Gastrocnemius medialis (tissue), 4 donors: ENCODE measurements at regions not wholly inside any gene's neighbourhood (a gene's known extent, or its start where the extent isn't known, plus 50 kb on each side); places are given as distances from the start of the nearest gene placed in this dataset.

Experiments
- ATAC-seq, 2 donors: fragments of 150-250 bp; one replicate each; pipeline ENCODE4 v1.9.1; 2016
- DNase-seq, 2 donors: peaks; one replicate each; pipeline ENCODE4 v3.0.0-alpha.2; 2019
- H3K27ac ChIP-seq, 4 donors: fragments of 200-600 bp; sonication (generic); 1 replicate in 1 of 4; 2 replicates in 3 of 4; pipeline ENCODE4 v1.5.1; 2016 to 2018; ENCODE audit warnings: mild to moderate bottlenecking in 2 of 4, moderate library complexity in 1 of 4
- H3K27me3 ChIP-seq, 3 donors: fragments of 200-600 bp; sonication (generic) in 2 of 3; 1 replicate in 1 of 3; 2 replicates in 2 of 3; pipeline versions ENCODE4 v1.5.1 to v1.6.0; 2016 to 2019; ENCODE audit warnings: mild to moderate bottlenecking in 1 of 3, moderate library complexity in 1 of 3
- H3K36me3 ChIP-seq, 2 donors: fragments of 200-600 bp; sonication (generic) in 1 of 2; one replicate each; pipeline ENCODE4 v1.5.1; 2017 to 2018
- H3K4me1 ChIP-seq, 2 donors: fragments of 200-600 bp; sonication (generic) in 1 of 2; one replicate each; pipeline ENCODE4 v1.5.1; 2016 to 2017; ENCODE audit warnings: mild to moderate bottlenecking in 2 of 2
- H3K4me3 ChIP-seq, 4 donors: fragments of 200-600 bp; sonication (generic) in 3 of 4; 1 replicate in 1 of 4; 2 replicates in 3 of 4; pipeline ENCODE4 v1.5.1; 2016 to 2019; ENCODE audit warnings: mild to moderate bottlenecking in 2 of 4
- H3K9me3 ChIP-seq, 3 donors: fragments of 200-600 bp; sonication (generic) in 2 of 3; 1 replicate in 1 of 3; 2 replicates in 2 of 3; pipeline ENCODE4 v1.5.1; 2016 to 2019
- POLR2A ChIP-seq, 2 donors: fragments of 450-650 bp; IDR thresholded peaks; one replicate each; pipeline ENCODE4 v1.6.1; 2017; ENCODE audit warnings: antibody characterized with exemption in 2 of 2, mild to moderate bottlenecking in 2 of 2, moderate library complexity in 2 of 2
- in situ Hi-C, 4 donors: fragments of 200-750 bp; cut with MboI; loops; one replicate each; pipeline versions ENCODE4 v1.15.0 to v1.8.0; 2017; ENCODE audit warnings: low sequenced_read_pairs in 4 of 4
- intact Hi-C: fragments of 100-400 bp; cut with DNase I; formaldehyde crosslinking; loops from one replicate; pipeline ENCODE4 v1.15.1; 2023; ENCODE audit warnings: low total_unique reads
- TF ChIP-seq, protein P1 (sequence below), 5 experiments: fragments of 450-650 bp in 3 of 5; fragments of 200-600 bp in 2 of 5; sonication (generic) in 2 of 5; IDR thresholded peaks in 4 of 5; conservative IDR thresholded peaks in 1 of 5; 1 replicate in 4 of 5; 2 replicates in 1 of 5; pipeline ENCODE4 v1.5.1; 2016 to 2019; ENCODE audit warnings: antibody characterized with exemption in 5 of 5, mild to moderate bottlenecking in 3 of 5, moderate library complexity in 3 of 5

GRCh38 chr14:61140271-61140670 is 140.9 kb downstream of the TMEM30B start:
- no peak for TF ChIP-seq POLR2A (IDR thresholded peaks at IDR 0.05)
- TF ChIP-seq, protein P1, sequence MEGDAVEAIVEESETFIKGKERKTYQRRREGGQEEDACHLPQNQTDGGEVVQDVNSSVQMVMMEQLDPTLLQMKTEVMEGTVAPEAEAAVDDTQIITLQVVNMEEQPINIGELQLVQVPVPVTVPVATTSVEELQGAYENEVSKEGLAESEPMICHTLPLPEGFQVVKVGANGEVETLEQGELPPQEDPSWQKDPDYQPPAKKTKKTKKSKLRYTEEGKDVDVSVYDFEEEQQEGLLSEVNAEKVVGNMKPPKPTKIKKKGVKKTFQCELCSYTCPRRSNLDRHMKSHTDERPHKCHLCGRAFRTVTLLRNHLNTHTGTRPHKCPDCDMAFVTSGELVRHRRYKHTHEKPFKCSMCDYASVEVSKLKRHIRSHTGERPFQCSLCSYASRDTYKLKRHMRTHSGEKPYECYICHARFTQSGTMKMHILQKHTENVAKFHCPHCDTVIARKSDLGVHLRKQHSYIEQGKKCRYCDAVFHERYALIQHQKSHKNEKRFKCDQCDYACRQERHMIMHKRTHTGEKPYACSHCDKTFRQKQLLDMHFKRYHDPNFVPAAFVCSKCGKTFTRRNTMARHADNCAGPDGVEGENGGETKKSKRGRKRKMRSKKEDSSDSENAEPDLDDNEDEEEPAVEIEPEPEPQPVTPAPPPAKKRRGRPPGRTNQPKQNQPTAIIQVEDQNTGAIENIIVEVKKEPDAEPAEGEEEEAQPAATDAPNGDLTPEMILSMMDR (IDR thresholded peaks at IDR 0.05 in 4 of 5, conservative IDR thresholded peaks at IDR 0.05 in 1 of 5), result no peak
- ATAC-seq (no peak), DNase-seq (no peak)
- H3K4me1 ChIP-seq, result peaks cover 5 to 14% of the 10 kb centered on the region in 2 donors
- in situ Hi-C loops (no loop called here), intact Hi-C loops (loop anchor here (10.0 kb wide), 2 partner anchors 275 to 1045 kb away; partner anchors contain the start of gene PCNX4)
- H3K27me3 ChIP-seq, result no peaks in the 10 kb centered on the region
- no peaks in the 10 kb centered on the region for H3K36me3 ChIP-seq
- no peaks in the 10 kb centered on the region for H3K9me3 ChIP-seq
- H3K27ac ChIP-seq, result no peak overlapping the region
- no peak overlapping the region for H3K4me3 ChIP-seq

GRCh38 chr14:61139006-61139599 is 142.0 kb downstream of the TMEM30B start:
- intact Hi-C loops, result no loop called here
- in situ Hi-C loops, result no loop called here
- no peak for TF ChIP-seq POLR2A (IDR thresholded peaks at IDR 0.05)
- TF ChIP-seq, protein P1 (IDR thresholded peaks at IDR 0.05 in 4 of 5, conservative IDR thresholded peaks at IDR 0.05 in 1 of 5), result no peak

DNA sequence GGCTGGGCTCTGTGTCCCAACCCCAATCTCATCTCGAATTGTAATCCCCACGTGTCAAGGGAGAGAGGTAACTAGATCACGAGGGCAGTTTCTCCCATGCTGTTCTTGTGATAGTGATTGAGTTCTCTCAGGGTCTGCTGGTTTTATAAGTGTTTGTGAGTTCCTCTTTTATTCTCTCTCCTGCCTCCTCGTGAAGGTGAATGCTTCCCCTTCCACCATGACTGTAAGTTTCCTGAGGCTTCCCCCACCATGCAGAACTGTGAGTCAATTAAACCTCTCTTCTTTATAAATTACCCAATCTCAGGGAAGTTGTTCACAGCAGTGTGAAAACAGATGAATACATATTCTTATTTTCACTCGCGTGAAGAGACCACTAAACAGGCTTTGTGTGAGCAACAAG is 148.2 kb downstream of the TMEM30B start:
- no peak for TF ChIP-seq POLR2A (IDR thresholded peaks at IDR 0.05)
- TF ChIP-seq, protein P1 (IDR thresholded peaks at IDR 0.05 in 4 of 5, conservative IDR thresholded peaks at IDR 0.05 in 1 of 5), result no peak
- intact Hi-C loops, result loop anchor here (5.0 kb wide), 2 partner anchors 396 to 956 kb away; no protein-coding TSS in a partner anchor
- in situ Hi-C loops, result no loop called here
- ATAC-seq (no peak), DNase-seq (no peak)
- no peaks in the 10 kb centered on the region for H3K27me3 ChIP-seq
- H3K27ac ChIP-seq, result peak overlapping the region; percentile 94 to 99 (median 98)
- H3K4me1 ChIP-seq, result peaks cover 38 to 40% of the 10 kb centered on the region in 2 donors
- no peak overlapping the region for H3K4me3 ChIP-seq
- H3K9me3 ChIP-seq, result no peaks in the 10 kb centered on the region
- no peaks in the 10 kb centered on the region for H3K36me3 ChIP-seq

More at GRCh38 chr14:61139006-61139599, 142.0 kb downstream of the TMEM30B start:
- Histone ChIP-seq H3K4me1 (peaks cover 0 to 4% of the 10 kb centered on the region in 2 donors), H3K9me3 (no peaks in the 10 kb centered on the region), H3K27ac (no peak overlapping the region), H3K27me3 (no peaks in the 10 kb centered on the region), H3K4me3 (no peak overlapping the region), H3K36me3 (no peaks in the 10 kb centered on the region)
- no peak for DNase-seq
- no peak for ATAC-seq

- Histone ChIP-seq H3K27ac (peak overlapping the region; percentile 94 to 99 (median 98)), H3K27me3 (no peaks in the 10 kb centered on the region), H3K4me1 (peaks cover 43 to 46% of the 10 kb centered on the region in 2 donors), H3K4me3 (no peak overlapping the region), H3K36me3 (no peaks in the 10 kb centered on the region), H3K9me3 (no peaks in the 10 kb centered on the region)
- ATAC-seq (no peak), DNase-seq (no peak)
- TF ChIP-seq, protein P1 (IDR thresholded peaks at IDR 0.05 in 4 of 5, conservative IDR thresholded peaks at IDR 0.05 in 1 of 5), result no peak
- no peak for TF ChIP-seq POLR2A (IDR thresholded peaks at IDR 0.05)
- in situ Hi-C loops, result no loop called here
- intact Hi-C loops, result loop anchor here (5.0 kb wide), 2 partner anchors 395 to 955 kb away; no protein-coding TSS in a partner anchor
These were observed 148.8 kb downstream of the TMEM30B start for GRCh38 chr14:61132336-61132735.
